ENCODE measurements at regions not wholly inside any gene's neighbourhood (a gene's known extent, or its start where the extent isn't known, plus 50 kb on each side); places are given as distances from the start of the nearest gene placed in this dataset.

DNA sequence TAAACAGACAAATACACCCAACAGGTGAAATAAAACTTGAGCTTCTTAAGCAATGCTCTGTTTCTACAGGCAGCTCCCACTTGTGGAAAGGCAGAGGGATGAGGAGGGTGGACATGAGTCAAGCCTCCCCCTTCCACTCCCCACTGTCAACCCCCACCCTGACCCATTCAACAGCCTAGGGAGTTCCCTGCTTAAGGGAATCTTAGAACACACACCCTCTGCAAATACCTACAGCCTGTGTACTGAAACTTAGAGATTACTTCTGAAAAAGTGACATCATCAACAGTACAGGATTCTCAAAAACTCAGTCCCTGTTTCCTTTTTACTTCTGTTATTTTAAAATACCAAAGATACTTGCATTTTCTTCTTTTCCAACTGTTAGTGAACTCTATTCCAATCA is 345.4 kb downstream of the SOX9 start:
- TF ChIP-seq, protein P1, sequence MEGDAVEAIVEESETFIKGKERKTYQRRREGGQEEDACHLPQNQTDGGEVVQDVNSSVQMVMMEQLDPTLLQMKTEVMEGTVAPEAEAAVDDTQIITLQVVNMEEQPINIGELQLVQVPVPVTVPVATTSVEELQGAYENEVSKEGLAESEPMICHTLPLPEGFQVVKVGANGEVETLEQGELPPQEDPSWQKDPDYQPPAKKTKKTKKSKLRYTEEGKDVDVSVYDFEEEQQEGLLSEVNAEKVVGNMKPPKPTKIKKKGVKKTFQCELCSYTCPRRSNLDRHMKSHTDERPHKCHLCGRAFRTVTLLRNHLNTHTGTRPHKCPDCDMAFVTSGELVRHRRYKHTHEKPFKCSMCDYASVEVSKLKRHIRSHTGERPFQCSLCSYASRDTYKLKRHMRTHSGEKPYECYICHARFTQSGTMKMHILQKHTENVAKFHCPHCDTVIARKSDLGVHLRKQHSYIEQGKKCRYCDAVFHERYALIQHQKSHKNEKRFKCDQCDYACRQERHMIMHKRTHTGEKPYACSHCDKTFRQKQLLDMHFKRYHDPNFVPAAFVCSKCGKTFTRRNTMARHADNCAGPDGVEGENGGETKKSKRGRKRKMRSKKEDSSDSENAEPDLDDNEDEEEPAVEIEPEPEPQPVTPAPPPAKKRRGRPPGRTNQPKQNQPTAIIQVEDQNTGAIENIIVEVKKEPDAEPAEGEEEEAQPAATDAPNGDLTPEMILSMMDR (conservative IDR thresholded peaks at IDR 0.05; ENCODE audit: low read depth in 2 of 2) = no peak
- no peak for TF ChIP-seq EZH2 (IDR thresholded peaks at IDR 0.05; ENCODE audit: low read depth, unreplicated experiment)
- TF ChIP-seq EZH2phosphoT487 (IDR thresholded peaks at IDR 0.05; ENCODE audit: unreplicated experiment) = no peak
- TF ChIP-seq JUNB (IDR thresholded peaks at IDR 0.05; ENCODE audit: unreplicated experiment) = no peak
- TF ChIP-seq POLR2AphosphoS5 (IDR thresholded peaks at IDR 0.05; ENCODE audit: low read depth) = no peak
- TF ChIP-seq CREB1 (CRISPR knock-in tag; IDR thresholded peaks at IDR 0.05; ENCODE audit: low read depth) = no peak

Measured in GM23338 (cell line).